OCI-LY3 (cell line): ENCODE measurements at regions not wholly inside any gene's neighbourhood (a gene's known extent, or its start where the extent isn't known, plus 50 kb on each side); places are given as distances from the start of the nearest gene placed in this dataset.

ENCODE experiments used
- CTCF ChIP-seq: fragments of 200-600, 300-600 bp; sonication (generic); IDR thresholded peaks from 2 replicates; pipeline ENCODE4 v1.5.1; 2014; ENCODE audit warnings: antibody characterized with exemption, low read length, low read depth
- EZH2phosphoT487 ChIP-seq: fragments of 200-600 bp; shearing (Covaris generic); IDR thresholded peaks from 2 replicates; pipeline ENCODE4 v1.6.1; 2018; ENCODE audit warnings: antibody characterized with exemption, mixed run types, low read depth

- no peak for TF ChIP-seq CTCF
- TF ChIP-seq EZH2phosphoT487 = no peak
Measured at GRCh38 chr3:75237477-75237876, 426.7 kb upstream of the FRG2C start.
